Activated CD4-positive, alpha-beta memory T cell treated with anti-CD3 and anti-CD28 coated beads for 36 hours (primary cell): ENCODE measurements at regions not wholly inside any gene's neighbourhood (a gene's known extent, or its start where the extent isn't known, plus 50 kb on each side); places are given as distances from the start of the nearest gene placed in this dataset.
A peak's percentile ranks its signal among the peaks of the same experiment; 100 is the strongest.

Experiments used
- CTCF ChIA-PET: fragments of 350-600 bp; sonication (Branson Sonifier 250); formaldehyde crosslinking; loops from one replicate; lab custom pipeline; 2021; ENCODE audit warnings: antibody characterized with exemption, inconsistent platforms; lab: Charles Lee
- POLR2A ChIA-PET: fragments of 350-600 bp; sonication (Branson Sonifier 250); formaldehyde crosslinking; loops from one replicate; lab custom pipeline; 2021; ENCODE audit warnings: antibody characterized with exemption; lab: Charles Lee
- DNase-seq: peaks from one replicate; pipeline ENCODE4 v3.0.0-alpha.2; 2020
- H3K27ac Mint-ChIP-seq: one replicate; pipeline ENCODE4 v1.8.0; 2021; ENCODE audit warnings: mixed read lengths
- H3K27me3 Mint-ChIP-seq: one replicate; pipeline ENCODE4 v1.8.0; 2021; ENCODE audit warnings: mixed read lengths
- H3K36me3 Mint-ChIP-seq: one replicate; pipeline ENCODE4 v1.8.0; 2021; ENCODE audit warnings: mixed read lengths
- H3K4me1 Mint-ChIP-seq: one replicate; pipeline ENCODE4 v1.8.0; 2021; ENCODE audit warnings: low read depth, mixed read lengths
- H3K4me3 Mint-ChIP-seq: one replicate; pipeline ENCODE4 v1.8.0; 2021; ENCODE audit warnings: mild to moderate bottlenecking, mixed read lengths
- H3K9me3 Mint-ChIP-seq: one replicate; pipeline ENCODE4 v1.8.0; 2021; ENCODE audit warnings: mixed read lengths
- intact Hi-C: fragments of 100-400 bp; cut with micrococcal nuclease; formaldehyde crosslinking; loops from one replicate; pipeline ENCODE4 v1.15.1; 2023

DNA sequence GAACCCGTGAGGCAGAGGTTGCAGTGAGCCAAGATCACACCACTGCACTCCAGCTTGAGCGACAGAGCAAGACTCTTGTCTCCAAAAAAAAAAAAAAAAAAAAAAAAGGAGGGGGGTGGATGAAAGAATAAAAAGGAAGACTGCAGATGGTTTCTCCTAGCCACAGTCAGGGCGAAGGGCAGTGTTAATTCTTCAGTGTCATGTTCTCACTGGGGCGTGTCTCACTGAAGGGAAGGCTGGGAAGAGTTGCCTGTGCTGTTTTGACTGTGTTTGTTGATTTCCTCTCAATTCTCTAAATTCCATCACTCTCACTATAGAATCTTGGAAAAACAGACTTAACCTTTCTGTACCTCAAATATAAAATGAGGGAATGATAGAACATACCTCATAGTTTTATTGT lies 71.6 kb upstream of the DHX15 start:
- H3K27ac Mint-ChIP-seq, result no peak overlapping the region
- no peaks in the 10 kb centered on the region for H3K36me3 Mint-ChIP-seq
- no peak overlapping the region for H3K4me3 Mint-ChIP-seq
- H3K4me1 Mint-ChIP-seq, result peaks cover 2% of the 10 kb centered on the region
- DNase-seq, result no peak
- intact Hi-C loops, result no loop called here
- CTCF ChIA-PET, result no interaction called here
- no peaks in the 10 kb centered on the region for H3K9me3 Mint-ChIP-seq
- POLR2A ChIA-PET, result no interaction called here
- H3K27me3 Mint-ChIP-seq, result peaks cover 11% of the 10 kb centered on the region

DNA sequence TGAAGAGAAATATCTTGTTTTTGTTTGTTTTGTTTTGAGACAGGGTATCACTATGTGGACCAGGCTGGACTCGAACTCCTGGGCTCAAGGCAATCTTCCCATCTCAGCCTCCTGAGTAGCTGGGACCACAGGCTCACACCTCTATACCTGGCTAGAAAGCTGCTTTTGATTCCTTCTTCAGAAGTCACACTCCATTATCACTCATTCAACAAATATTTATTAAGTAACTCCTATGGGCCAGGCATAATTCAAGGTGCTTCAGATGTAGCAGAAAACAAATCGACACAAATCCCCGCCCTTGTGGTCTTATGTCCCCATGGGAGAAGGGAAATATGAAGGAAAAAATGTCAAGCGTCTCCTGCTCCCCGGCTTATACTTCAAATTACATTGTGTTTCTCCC lies 72.6 kb upstream of the DHX15 start:
- ChIA-PET CTCF (no interaction called here), POLR2A (no interaction called here)
- DNase-seq, result no peak
- Mint-ChIP-seq H3K4me1 (peaks cover 2% of the 10 kb centered on the region), H3K27ac (no peak overlapping the region), H3K27me3 (peaks cover 11% of the 10 kb centered on the region), H3K36me3 (no peaks in the 10 kb centered on the region), H3K4me3 (no peak overlapping the region), H3K9me3 (no peaks in the 10 kb centered on the region)
- intact Hi-C loops, result no loop called here

DNA sequence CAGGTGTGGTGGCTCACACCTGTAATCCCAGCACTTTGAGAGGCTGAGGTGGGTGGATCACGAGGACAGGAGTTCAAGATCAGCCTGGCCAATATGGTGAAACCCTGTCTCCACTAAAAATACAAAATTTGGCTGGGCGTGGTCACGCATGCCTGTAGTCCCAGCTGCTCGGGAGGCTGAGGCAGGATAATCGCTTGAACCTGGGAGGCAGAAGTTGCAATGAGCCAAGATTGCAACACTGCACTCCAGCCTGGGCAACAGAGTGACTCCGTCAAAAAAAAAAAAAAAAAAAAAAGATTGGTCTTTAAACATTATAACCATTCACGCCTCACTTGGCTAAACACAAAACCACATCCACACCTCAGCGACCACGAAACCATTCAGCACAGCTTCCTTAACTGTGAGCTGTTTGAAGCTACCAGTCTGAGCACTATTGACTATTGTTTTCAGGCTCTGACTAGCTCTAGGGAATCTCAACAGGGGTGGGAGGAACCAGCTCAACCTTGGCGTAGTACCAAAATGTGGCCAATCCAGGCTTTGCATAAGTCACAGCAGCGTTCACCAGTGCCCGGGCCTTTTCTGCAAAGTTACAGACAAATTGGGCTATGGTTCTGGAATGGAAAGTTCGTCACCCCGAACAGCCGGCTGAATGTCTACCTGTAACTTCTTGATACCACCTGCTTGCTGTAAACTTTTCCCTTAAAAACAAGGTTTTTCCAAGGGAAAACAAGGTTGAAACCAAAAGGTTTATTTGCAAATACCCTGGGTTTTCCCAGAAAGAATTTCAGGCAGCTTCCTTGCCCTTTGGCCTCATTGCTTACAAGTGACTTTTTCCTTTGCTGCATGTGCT lies 73.6 kb upstream of the DHX15 start:
- Mint-ChIP-seq H3K4me1 (peaks cover 2% of the 10 kb centered on the region), H3K27ac (no peak overlapping the region), H3K9me3 (no peaks in the 10 kb centered on the region), H3K36me3 (no peaks in the 10 kb centered on the region), H3K4me3 (no peak overlapping the region), H3K27me3 (peaks cover 11% of the 10 kb centered on the region)
- intact Hi-C loops, result no loop called here
- POLR2A ChIA-PET, result no interaction called here
- DNase-seq, result peak; percentile 51
- CTCF ChIA-PET, result interaction anchor here (1.4 kb wide), 1 partner anchor 168 kb away, joined by 3 read pairs; no protein-coding TSS in a partner anchor

DNA sequence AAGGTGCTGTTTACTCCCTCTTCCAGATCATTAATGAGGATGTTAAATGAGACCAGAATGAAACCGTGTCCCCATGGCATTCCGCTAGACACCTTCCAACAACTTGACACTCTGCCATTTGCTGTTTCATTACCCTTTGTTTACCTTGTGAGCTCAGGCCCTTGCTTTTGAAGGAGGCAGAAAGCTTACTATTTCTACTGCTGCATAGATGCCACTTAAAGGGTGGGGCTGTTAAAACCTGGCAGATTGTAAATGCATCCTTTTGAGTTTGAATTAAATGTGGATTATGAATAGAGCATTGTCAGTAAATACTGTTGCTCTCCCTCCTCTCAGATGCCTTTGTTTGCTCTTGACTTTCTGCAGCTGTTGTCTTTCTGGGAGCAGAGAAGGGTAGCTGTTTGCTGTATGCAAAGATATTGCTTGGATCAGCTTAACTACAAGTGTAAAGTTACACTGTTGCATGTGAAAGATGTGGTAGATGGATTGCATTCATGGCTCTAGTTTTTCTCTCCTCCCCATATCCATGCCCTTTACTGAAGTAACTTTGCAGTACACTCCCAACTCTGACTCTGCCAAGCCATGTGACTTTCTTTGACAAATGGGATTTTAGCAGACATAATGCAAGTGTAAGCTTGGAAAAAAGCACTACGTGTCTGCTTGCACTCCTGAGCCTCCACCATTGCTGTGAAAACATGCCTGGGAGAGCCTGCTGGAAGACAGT lies 75.0 kb upstream of the DHX15 start:
- H3K36me3 Mint-ChIP-seq, result no peaks in the 10 kb centered on the region
- intact Hi-C loops, result no loop called here
- H3K27me3 Mint-ChIP-seq, result peaks cover 11% of the 10 kb centered on the region
- H3K4me1 Mint-ChIP-seq, result peaks cover 2% of the 10 kb centered on the region
- no peak overlapping the region for H3K27ac Mint-ChIP-seq
- ChIA-PET CTCF (interaction anchor here (0.7 kb wide), 1 partner anchor 25 kb away, joined by 3 read pairs; no protein-coding TSS in a partner anchor), POLR2A (no interaction called here)
- H3K9me3 Mint-ChIP-seq, result no peaks in the 10 kb centered on the region
- no peak for DNase-seq
- H3K4me3 Mint-ChIP-seq, result no peak overlapping the region

DNA sequence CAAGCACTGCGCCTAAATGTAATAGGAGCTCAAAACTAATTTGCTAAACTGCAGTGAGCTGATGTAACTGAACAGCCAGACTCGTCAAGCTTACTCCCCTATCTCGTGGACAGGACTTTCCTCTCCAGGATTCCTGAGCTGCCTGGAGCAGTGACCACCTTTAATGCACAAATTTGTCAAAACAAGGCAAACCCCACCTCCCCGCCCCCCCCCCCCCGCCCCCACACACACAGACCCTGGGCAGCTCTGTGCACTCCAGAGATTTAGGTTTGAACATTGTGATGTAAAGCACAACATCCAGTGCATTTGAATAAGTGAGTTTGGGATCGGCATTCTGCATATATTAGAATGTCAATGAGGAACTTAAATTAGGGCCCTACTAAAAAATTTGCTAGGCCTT lies 77.7 kb upstream of the DHX15 start:
- CTCF ChIA-PET, result no interaction called here
- Mint-ChIP-seq H3K4me3 (no peak overlapping the region), H3K9me3 (no peaks in the 10 kb centered on the region), H3K27ac (no peak overlapping the region), H3K36me3 (no peaks in the 10 kb centered on the region), H3K27me3 (peaks cover 11% of the 10 kb centered on the region), H3K4me1 (peaks cover 2% of the 10 kb centered on the region)
- DNase-seq, result no peak
- POLR2A ChIA-PET, result no interaction called here
- intact Hi-C loops, result no loop called here

DNA sequence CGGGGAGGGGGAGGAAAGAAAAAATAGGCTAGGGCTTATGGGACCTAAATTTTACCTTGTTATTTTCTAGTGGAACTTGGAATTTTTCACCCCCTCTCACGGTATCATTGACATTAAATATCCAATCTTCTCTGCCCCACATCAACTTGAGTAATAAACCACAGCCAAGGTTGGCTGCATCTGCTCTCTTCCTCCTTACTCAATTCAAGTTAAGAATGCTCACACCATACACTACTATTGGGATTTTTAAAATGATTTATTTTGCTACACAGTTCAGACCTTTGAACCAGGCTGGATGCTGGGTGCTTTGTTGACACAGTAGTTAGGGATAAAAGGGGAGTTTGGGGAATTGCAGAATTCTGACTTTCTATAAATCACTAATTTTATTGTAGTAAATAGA lies 78.2 kb upstream of the DHX15 start:
- Mint-ChIP-seq H3K36me3 (no peaks in the 10 kb centered on the region), H3K27ac (no peak overlapping the region), H3K9me3 (no peaks in the 10 kb centered on the region), H3K4me3 (no peak overlapping the region), H3K27me3 (peaks cover 11% of the 10 kb centered on the region), H3K4me1 (peaks cover 2% of the 10 kb centered on the region)
- POLR2A ChIA-PET, result no interaction called here
- no peak for DNase-seq
- CTCF ChIA-PET, result no interaction called here
- intact Hi-C loops, result no loop called here

DNA sequence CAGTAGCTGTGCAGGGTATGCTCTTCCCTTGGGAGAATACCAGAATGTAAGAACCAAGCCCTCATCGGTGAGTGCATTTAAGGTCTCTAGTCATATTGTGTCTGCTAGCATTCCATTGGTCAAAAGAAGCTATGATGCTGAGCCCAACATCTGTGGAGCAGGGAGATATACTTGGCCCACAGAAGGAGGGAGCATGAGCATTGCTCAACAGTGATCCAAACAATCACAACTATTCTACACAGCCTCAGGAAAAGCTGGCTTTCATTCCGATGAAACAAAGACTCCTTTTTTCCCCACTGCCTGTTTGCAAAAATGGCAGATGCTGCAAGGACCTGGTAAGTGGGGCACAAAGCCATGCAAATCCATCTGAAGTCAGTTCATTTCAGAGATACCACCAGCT lies 80.6 kb upstream of the DHX15 start:
- CTCF ChIA-PET, result no interaction called here

DNA sequence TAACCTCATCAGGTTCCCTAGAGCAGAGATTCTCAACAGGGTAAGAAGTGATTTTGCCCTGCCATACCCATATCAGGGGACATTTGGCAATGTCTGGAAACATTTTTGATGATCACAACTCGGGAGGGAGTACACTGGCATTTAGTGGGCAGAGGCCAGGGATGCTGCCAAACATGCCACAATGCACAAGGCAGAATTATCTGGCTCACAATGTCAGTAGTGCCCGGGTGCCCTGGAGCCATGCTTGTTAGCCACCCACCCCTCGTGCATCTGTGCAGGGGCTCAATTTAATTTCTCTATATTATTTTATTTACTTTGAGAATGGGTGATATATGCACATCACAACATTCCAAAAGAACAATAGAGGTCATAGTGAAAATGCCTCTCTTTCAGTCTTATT lies 82.0 kb upstream of the DHX15 start:
- Mint-ChIP-seq H3K27ac (no peak overlapping the region), H3K4me3 (no peak overlapping the region), H3K36me3 (no peaks in the 10 kb centered on the region), H3K9me3 (no peaks in the 10 kb centered on the region), H3K4me1 (no peaks in the 10 kb centered on the region), H3K27me3 (peaks cover 2% of the 10 kb centered on the region)
- intact Hi-C loops, result no loop called here
- no peak for DNase-seq
- ChIA-PET POLR2A (no interaction called here), CTCF (no interaction called here)

More for the DNA sequence above, 80.6 kb upstream of the DHX15 start:
- no peak for DNase-seq
- intact Hi-C loops, result no loop called here
- Mint-ChIP-seq H3K9me3 (no peaks in the 10 kb centered on the region), H3K4me3 (no peak overlapping the region), H3K4me1 (no peaks in the 10 kb centered on the region), H3K27ac (no peak overlapping the region), H3K36me3 (no peaks in the 10 kb centered on the region), H3K27me3 (peaks cover 2% of the 10 kb centered on the region)
- POLR2A ChIA-PET, result no interaction called here

DNA sequence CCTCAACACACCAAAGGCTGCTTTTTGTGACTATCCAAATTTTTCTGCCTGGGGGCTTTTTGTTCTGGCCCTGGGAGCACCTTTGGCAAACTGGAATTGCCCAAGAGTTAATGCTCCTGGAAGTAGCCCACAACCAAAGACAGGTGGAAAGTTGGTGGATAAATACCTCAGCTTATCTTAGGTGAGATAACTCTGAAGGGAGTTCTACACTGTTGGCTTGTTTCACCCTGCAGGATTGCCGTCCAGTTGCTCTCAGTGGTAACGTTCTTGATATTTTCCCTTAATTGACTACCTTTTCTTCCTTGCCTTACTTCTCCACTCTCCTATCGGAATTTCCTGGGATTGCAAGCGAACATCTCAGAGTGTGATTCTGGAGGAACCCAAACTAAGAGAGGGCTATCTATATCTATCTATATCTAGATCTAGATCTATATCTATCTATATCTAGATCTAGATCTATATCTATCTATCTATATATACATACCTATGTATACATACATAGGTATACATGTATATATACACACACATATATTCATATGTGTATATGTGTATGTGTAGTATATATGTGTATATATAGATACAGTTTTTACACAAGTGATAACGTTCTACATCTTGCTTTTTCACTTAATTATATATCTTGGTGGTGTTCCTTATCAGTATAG lies 82.6 kb upstream of the DHX15 start:
- Mint-ChIP-seq H3K9me3 (no peaks in the 10 kb centered on the region), H3K36me3 (no peaks in the 10 kb centered on the region)
- CTCF ChIA-PET, result no interaction called here

DNA sequence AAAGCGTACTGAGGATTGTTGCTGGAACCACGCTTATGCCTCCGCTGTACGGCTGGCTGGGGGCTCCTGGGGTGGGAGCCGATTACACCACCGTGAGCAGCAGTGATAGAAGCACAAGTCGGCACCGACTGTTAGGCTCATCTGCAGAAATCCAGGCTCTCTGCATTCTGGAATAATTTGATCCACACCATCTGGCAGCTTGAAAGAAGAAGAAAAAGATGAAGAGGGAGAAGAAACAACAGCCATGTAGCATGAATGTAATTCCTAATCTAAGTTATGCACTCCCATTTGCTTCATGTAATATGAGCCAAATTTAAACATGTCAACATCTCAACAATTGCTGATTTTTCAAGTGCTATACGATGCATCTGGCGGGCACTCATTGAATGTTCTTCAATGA lies 84.6 kb upstream of the DHX15 start:
- POLR2A ChIA-PET, result no interaction called here
- no peak overlapping the region for H3K4me3 Mint-ChIP-seq
- CTCF ChIA-PET, result no interaction called here
- H3K4me1 Mint-ChIP-seq, result no peaks in the 10 kb centered on the region
- DNase-seq, result no peak
- intact Hi-C loops, result no loop called here
- peaks cover 2% of the 10 kb centered on the region for H3K27me3 Mint-ChIP-seq
- no peak overlapping the region for H3K27ac Mint-ChIP-seq
- H3K9me3 Mint-ChIP-seq, result no peaks in the 10 kb centered on the region
- no peaks in the 10 kb centered on the region for H3K36me3 Mint-ChIP-seq

More for the DNA sequence above, 82.6 kb upstream of the DHX15 start:
- Mint-ChIP-seq H3K4me3 (no peak overlapping the region), H3K27me3 (peaks cover 2% of the 10 kb centered on the region), H3K27ac (no peak overlapping the region), H3K4me1 (no peaks in the 10 kb centered on the region)
- POLR2A ChIA-PET, result no interaction called here
- intact Hi-C loops, result no loop called here
- DNase-seq, result no peak

DNA sequence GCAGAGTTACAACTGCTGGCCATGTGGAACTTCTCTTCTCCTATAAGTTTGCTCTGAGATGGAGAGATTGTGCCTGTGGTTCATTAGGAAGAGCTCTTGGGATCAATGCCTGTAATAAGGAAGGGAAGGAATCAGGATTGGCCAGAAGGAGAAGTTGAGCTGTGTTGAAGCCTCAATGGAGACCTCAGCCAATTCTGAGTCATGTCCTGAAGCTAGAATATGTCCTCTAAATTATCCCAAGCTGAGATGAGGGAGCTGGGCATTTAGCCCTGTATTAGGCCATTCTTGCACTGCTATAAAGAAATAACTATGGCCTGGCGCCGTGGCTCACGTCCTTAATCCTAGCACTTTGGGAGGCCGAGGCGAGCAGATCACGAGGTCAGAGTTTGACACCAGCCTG lies 85.4 kb upstream of the DHX15 start:
- H3K4me1 Mint-ChIP-seq, result no peaks in the 10 kb centered on the region
- H3K27ac Mint-ChIP-seq, result no peak overlapping the region
- ChIA-PET POLR2A (no interaction called here), CTCF (no interaction called here)
- no peak overlapping the region for H3K4me3 Mint-ChIP-seq
- H3K36me3 Mint-ChIP-seq, result no peaks in the 10 kb centered on the region
- peaks cover 2% of the 10 kb centered on the region for H3K27me3 Mint-ChIP-seq
- DNase-seq, result no peak
- intact Hi-C loops, result no loop called here
- H3K9me3 Mint-ChIP-seq, result no peaks in the 10 kb centered on the region

DNA sequence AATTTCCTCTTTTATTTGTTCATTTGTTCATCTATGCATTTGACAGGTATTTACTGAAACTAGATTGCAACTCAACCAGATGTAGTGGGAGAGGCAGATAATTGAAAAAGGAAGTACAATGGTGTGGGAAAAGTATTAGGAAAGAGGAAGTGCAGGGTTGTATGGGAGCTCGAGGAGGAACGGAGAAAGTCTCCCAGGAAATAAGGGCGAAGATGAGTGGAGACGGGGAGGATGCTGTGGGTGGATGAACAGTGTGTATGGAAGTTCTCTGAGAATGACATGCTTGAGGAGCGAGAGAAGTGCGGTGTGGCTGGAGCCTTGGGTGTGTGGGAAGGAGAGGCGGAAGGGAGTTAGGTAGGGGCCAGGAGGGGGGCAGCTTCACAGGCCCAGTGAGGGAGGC lies 87.5 kb upstream of the DHX15 start:
- no peak overlapping the region for H3K27ac Mint-ChIP-seq
- ChIA-PET CTCF (no interaction called here), POLR2A (no interaction called here)
- intact Hi-C loops, result no loop called here
- H3K4me1 Mint-ChIP-seq, result no peaks in the 10 kb centered on the region
- peaks cover 2% of the 10 kb centered on the region for H3K27me3 Mint-ChIP-seq
- DNase-seq, result no peak
- H3K36me3 Mint-ChIP-seq, result no peaks in the 10 kb centered on the region
- H3K9me3 Mint-ChIP-seq, result peaks cover 7% of the 10 kb centered on the region
- H3K4me3 Mint-ChIP-seq, result no peak overlapping the region
